ENCODE measurements at regions not wholly inside any gene's neighbourhood (a gene's known extent, or its start where the extent isn't known, plus 50 kb on each side); places are given as distances from the start of the nearest gene placed in this dataset. TPM values are rescaled to one million over a fixed set of nuclear protein-coding genes. Genes with fewer than 3 reads are reported as not detected.

DNA sequence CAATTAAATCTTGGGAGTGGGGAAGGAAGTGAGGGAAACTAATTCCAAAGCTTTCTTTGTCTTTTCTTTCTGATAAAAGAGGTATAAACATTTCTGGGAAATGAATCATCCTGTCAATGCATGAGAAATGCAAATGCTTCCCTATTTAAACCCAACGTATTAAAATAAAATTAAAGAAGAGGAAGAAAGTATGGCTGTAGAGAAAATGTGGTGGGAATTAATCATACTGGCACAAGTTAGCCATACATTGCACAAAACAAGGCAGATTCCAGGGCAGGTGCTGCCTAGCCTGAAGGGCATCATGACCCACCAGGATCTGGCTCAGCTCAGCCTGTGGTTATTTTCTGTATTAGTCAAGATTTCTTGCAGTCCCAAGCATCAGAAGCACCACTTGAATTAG lies 338.0 kb downstream of the NYAP2 start:
- H3K4me1 ChIP-seq (ENCODE audit: control insufficient read depth in 5 of 5, insufficient read depth in 5 of 5, low read length in 5 of 5), result peaks cover 0 to 45% (median 3%) of the 10 kb centered on the region in 5 donors
- 17 to 38% methylated on average over 1 of the region's 1 CpG for WGBS, 2 donors
- no peak for ATAC-seq (ENCODE audit: insufficient read depth, low FRiP score)

DNA sequence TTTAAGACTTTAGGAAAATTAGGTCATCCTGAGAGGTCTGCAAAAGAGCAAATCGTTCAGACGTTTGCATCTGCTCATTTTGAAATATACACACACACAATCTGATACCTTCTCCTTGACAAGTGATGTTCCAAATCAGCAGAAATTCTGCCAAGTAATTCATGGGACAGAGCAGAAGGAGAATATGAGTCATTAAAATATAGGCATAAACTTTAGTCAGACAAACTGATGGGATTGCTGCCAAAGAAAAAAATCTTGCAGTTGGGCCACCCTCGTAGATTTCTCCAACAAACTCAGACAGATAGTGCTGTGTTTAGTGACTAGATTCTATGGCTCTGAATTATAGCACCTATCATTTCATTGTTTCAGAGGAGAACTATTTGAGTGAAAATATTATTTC lies 336.3 kb downstream of the NYAP2 start:
- Histone ChIP-seq H3K27ac (ENCODE audit: low read depth in 1 of 2, low read length in 1 of 2) (no peak overlapping the region), H3K27me3 (ENCODE audit: control insufficient read depth in 3 of 3, insufficient read depth in 3 of 3, low read length in 2 of 3) (no peaks in the 10 kb centered on the region), H3K4me1 (ENCODE audit: control insufficient read depth in 5 of 5, insufficient read depth in 5 of 5, low read length in 5 of 5) (peaks cover 0 to 45% (median 3%) of the 10 kb centered on the region in 5 donors), H3K36me3 (ENCODE audit: control insufficient read depth in 4 of 4, insufficient read depth in 4 of 4, low read length in 4 of 4) (no peaks in the 10 kb centered on the region), H3K9me3 (ENCODE audit: control insufficient read depth in 4 of 4, insufficient read depth in 3 of 4, low read length in 3 of 4) (peaks cover 0 to 2% (median 0%) of the 10 kb centered on the region in 4 donors), H3K9ac (ENCODE audit: insufficient read depth in 1 of 2, low read length in 2 of 2) (no peak overlapping the region), H3K4me3 (no peak overlapping the region)
- TF ChIP-seq, protein P1, sequence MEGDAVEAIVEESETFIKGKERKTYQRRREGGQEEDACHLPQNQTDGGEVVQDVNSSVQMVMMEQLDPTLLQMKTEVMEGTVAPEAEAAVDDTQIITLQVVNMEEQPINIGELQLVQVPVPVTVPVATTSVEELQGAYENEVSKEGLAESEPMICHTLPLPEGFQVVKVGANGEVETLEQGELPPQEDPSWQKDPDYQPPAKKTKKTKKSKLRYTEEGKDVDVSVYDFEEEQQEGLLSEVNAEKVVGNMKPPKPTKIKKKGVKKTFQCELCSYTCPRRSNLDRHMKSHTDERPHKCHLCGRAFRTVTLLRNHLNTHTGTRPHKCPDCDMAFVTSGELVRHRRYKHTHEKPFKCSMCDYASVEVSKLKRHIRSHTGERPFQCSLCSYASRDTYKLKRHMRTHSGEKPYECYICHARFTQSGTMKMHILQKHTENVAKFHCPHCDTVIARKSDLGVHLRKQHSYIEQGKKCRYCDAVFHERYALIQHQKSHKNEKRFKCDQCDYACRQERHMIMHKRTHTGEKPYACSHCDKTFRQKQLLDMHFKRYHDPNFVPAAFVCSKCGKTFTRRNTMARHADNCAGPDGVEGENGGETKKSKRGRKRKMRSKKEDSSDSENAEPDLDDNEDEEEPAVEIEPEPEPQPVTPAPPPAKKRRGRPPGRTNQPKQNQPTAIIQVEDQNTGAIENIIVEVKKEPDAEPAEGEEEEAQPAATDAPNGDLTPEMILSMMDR (IDR thresholded peaks at IDR 0.05; ENCODE audit: control extremely low read depth, extremely low read depth), result no peak
- 31 to 66% methylated on average over 3 of the region's 3 CpGs for WGBS, 2 donors
- no peak for ATAC-seq (ENCODE audit: insufficient read depth, low FRiP score)
- DNase-seq, result peak; percentile 49 to 96 (median 93)

More for the DNA sequence above, 338.0 kb downstream of the NYAP2 start:
- TF ChIP-seq, protein P1 (IDR thresholded peaks at IDR 0.05; ENCODE audit: control extremely low read depth, extremely low read depth), result no peak
- no peak for DNase-seq
- H3K27me3 ChIP-seq (ENCODE audit: control insufficient read depth in 3 of 3, insufficient read depth in 3 of 3, low read length in 2 of 3), result no peaks in the 10 kb centered on the region
- no peak overlapping the region for H3K9ac ChIP-seq (ENCODE audit: insufficient read depth in 1 of 2, low read length in 2 of 2)
- H3K4me3 ChIP-seq, result no peak overlapping the region
- peaks cover 0 to 2% (median 0%) of the 10 kb centered on the region in 4 donors for H3K9me3 ChIP-seq (ENCODE audit: control insufficient read depth in 4 of 4, insufficient read depth in 3 of 4, low read length in 3 of 4)
- H3K36me3 ChIP-seq (ENCODE audit: control insufficient read depth in 4 of 4, insufficient read depth in 4 of 4, low read length in 4 of 4), result no peaks in the 10 kb centered on the region
- no peak overlapping the region for H3K27ac ChIP-seq (ENCODE audit: low read depth in 1 of 2, low read length in 1 of 2)

GRCh38 chr2:225725726-225726125 lies 326.2 kb downstream of the NYAP2 start:
- Histone ChIP-seq H3K4me3 (no peak overlapping the region), H3K27ac (ENCODE audit: low read depth in 1 of 2, low read length in 1 of 2) (no peak overlapping the region), H3K4me1 (ENCODE audit: control insufficient read depth in 5 of 5, insufficient read depth in 5 of 5, low read length in 5 of 5) (no peaks in the 10 kb centered on the region), H3K9me3 (ENCODE audit: control insufficient read depth in 4 of 4, insufficient read depth in 3 of 4, low read length in 3 of 4) (no peaks in the 10 kb centered on the region), H3K27me3 (ENCODE audit: control insufficient read depth in 3 of 3, insufficient read depth in 3 of 3, low read length in 2 of 3) (no peaks in the 10 kb centered on the region), H3K36me3 (ENCODE audit: control insufficient read depth in 4 of 4, insufficient read depth in 4 of 4, low read length in 4 of 4) (no peaks in the 10 kb centered on the region), H3K9ac (ENCODE audit: insufficient read depth in 1 of 2, low read length in 2 of 2) (no peak overlapping the region)
- 48 to 55% methylated on average over 3 of the region's 3 CpGs for WGBS, 2 donors
- TF ChIP-seq, protein P1 (IDR thresholded peaks at IDR 0.05; ENCODE audit: control extremely low read depth, extremely low read depth), result no peak
- no peak for DNase-seq
- no peak for ATAC-seq (ENCODE audit: insufficient read depth, low FRiP score)

Small RNA genes in the stretch of these regions (small RNA-seq; reads per million reads assigned to genes)
- gene AC068138.1 (ENCODE audit: low replicate concordance), result not detected
- not detected for gene MIR5702 (ENCODE audit: low replicate concordance)

Measured in lung (tissue), 12 donors.